HG03520 (cell line): ENCODE measurements at regions not wholly inside any gene's neighbourhood (a gene's known extent, or its start where the extent isn't known, plus 50 kb on each side); places are given as distances from the start of the nearest gene placed in this dataset.
"Not testable (repeated sequence)": the region's sequence is repeated elsewhere in the genome, so short reads cannot be mapped to it uniquely, and the experiment has no call there.

Experiments
- ATAC-seq: cut with Tn5 transposase; IDR thresholded peaks from one replicate; pipeline ENCODE4 v1.9.1; 2021; ENCODE audit warnings: mild to moderate bottlenecking, moderate library complexity; ENCODE audit not compliant: unreplicated experiment

GRCh38 chr17:33680472-33680871, 387.4 kb upstream of the ASIC2 start:
- ATAC-seq: no peak

- no peak for ATAC-seq
Observed at GRCh38 chr17:33682599-33682998, 389.5 kb upstream of the ASIC2 start.

- ATAC-seq: no peak
Observed at GRCh38 chr17:33684735-33685134, 391.6 kb upstream of the ASIC2 start.

DNA sequence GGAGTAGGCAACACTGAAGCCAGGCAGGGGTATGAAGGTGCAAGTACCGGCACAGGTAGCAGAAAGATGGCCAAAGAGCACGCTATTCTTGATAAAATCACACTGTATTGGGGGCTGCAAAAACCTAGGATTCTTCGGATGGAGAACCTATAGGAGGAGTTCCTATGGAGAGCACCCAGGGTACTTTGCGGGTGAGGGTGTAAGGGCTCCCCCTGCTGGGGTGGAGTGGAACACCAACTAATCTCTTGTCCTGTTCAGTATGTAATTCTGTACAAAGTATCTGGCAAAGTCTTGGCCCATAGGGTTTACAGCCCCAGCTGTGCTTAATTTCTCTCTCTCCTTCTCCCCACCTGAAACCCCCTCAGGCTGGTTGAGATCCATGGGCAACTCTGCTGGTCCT, 393.1 kb upstream of the ASIC2 start:
- no peak for ATAC-seq

DNA sequence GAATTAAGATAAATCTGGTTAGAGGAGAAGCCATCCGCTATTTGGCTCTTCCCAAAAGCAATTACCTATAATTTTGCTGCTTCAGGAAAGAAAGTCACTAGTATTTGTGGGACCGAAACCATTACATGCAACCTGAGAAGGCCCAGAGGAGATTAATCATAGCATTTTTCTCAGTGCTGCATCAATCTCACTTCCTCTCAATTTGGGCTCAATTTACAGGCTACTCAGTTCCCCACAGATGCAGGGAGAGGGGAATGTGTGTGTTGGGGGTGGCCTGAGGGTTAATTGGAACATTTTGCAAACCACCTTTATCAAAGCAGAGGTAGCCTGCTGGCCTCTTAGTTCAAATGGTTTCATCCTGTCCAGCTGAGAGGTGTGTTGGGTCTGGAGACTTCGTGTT, 394.7 kb upstream of the ASIC2 start:
- ATAC-seq: no peak

GRCh38 chr17:33688771-33689170, 395.7 kb upstream of the ASIC2 start:
- no peak for ATAC-seq

DNA sequence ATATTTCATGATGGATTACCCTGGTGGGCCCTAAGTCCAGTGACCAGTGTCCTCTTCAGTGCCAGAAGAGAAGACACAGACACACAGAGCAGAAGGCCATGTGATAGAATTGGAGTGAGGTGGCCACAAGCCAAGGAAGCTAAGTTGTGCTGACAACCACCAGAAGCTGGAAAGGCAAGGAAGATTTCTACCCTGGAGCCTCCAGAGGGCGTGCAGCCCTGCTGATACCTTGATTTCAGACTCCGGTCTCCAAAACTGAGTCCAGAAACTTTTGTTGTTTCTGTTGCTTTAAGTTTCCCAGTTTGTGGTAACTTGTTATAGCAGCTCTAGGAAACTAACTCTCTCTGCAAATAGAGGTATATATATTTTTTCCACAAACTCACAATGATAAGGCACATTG, 396.6 kb upstream of the ASIC2 start:
- no peak for ATAC-seq

GRCh38 chr17:33695431-33695830, 402.3 kb upstream of the ASIC2 start:
- ATAC-seq: no peak

DNA sequence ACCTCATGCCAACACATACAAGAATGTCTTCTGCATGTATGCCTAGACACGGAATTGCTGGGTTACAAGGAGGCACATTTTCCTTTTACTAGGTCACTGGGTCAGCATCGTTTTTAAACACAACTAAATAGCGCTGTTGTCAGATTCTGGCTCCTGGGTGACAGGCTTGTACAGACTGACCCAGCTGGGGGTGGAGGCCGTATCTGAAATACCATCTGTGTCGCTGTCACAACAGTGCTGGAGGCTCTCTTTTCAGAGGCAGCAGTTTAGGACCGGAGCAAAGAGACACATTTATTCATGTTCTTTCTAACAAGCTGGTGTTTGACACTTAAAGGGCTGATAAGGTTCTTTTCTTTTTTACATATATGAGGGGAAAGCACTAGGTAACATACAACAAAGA, 403.0 kb upstream of the ASIC2 start:
- ATAC-seq: no peak

GRCh38 chr17:33697557-33697956, 404.5 kb upstream of the ASIC2 start:
- ATAC-seq: no peak

- ATAC-seq: no peak
Observed at GRCh38 chr17:33701910-33702309, 408.8 kb upstream of the ASIC2 start.

DNA sequence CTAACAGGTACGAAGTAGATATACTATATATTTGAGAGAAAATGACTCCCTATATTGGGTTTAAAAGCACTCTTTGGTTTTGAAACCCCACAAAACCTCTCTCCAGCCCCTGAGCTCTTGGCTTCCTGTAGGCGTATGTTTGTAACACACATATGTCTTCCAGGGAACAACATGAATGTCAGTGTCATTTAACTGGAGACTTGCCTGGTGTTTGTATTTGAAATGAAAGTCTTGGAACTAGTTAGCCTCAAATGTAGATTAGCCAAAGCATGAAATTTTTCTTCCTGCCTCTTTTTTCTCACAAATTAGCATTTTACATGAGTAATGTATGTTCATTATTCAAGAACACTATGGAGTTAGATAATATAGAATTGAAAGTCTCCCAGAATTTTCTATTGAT, 411.8 kb upstream of the ASIC2 start:
- no peak for ATAC-seq

GRCh38 chr17:33709881-33710280, 416.8 kb upstream of the ASIC2 start:
- no peak for ATAC-seq

DNA sequence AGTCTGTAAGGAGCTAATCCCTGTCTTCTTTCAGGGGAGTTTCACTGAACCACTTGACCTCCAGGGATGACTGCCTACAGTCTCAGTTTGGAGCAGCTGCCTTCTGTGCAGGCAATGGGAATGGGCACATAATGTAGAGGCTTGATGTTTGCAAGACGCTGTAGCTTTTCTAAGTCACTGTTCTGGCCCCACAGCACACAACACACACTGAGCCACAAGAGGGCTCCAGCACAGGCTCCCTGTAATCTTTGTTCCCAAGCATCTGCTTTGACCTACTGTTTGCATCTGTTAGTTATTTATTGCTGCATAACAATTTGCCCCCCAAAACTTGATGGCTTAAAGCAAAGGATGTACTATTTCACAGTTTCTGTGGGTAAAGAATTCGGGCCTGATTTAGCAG, 419.0 kb upstream of the ASIC2 start:
- no peak for ATAC-seq

DNA sequence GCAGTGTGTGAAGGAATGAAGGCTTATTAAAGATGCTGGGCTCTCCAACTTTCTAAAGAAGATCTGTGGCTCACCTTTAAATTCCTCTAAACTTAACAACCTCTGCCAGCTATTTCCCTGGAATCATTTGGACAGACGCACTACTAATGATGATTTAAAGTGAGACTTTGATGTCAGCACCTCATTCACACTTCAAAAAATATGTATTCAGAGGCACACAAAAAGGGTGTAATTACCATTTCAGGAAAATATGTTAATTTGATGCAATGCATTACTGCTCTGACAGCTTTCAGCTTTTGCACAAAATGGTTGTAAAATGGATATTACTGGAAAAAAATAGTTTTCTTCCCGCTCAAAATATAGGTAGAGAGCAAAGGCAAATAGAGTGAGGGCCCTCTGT, 423.9 kb upstream of the ASIC2 start:
- no peak for ATAC-seq

GRCh38 chr17:33723736-33724135, 430.6 kb upstream of the ASIC2 start:
- not testable (repeated sequence) for ATAC-seq

DNA sequence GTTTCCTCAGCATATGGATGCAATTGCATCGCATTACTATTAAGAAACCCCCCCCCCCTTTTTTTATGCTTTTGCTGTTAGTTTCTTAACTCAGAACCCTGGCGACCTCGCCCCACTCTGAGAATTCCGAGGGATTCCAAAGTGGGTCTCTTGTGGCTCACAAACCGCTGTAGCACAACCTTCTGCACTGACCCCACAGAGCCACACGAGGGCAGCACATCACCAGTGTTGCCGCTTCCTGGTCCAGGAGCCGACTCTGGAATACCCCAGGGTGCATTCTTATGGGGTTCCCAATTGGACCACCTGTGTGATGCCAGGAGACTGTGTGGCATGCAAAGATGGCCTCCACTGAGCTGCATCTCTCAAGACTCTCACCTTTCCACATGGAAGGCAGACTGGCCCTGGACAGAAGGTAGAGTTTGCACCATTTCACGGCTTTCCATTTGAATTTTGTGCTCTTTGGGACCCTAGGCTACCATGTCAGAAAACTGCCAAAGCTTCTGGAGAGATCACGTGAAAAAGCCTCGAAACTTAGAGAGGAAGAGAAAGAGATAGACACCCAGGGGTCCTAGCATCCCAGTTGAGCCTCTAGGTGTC, 432.7 kb upstream of the ASIC2 start:
- ATAC-seq: no peak

GRCh38 chr17:33730131-33730530, 437.0 kb upstream of the ASIC2 start:
- no peak for ATAC-seq

- ATAC-seq: no peak
Observed at GRCh38 chr17:33732116-33732515, 439.0 kb upstream of the ASIC2 start.

GRCh38 chr17:33739714-33740113, 446.6 kb upstream of the ASIC2 start:
- no peak for ATAC-seq

DNA sequence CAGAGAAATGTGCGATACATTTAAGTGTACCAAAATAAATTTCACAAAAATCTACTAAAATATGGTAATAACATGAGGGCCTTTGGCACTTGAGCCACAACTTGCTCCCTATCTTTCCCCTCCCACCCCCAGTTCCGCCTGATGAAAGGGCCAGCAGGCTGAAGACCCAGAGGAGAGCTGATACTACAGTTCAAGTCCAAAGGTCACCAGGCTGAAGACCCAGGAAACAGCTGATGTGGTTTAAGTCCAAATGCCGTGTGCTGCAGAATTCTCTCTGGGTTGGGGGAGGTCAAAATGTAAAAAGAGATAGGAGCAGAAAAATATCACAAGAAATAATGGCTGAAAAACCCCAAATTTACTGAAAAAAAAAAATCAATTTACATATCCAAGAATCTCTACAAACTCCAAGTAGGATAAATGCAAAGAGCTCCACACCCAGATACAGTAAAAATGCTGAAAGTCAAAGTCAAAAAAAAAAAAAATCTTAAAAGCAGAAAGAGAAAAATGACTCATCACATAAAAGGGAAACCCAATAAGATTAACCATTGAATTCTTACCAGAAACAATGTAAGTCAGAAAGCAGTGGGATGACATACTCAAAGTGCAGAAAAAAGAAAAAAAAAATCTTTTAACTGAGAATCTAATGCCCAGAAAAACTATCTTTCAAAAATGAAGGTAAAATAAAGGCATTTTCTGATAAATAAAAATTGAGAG, 452.1 kb upstream of the ASIC2 start:
- no peak for ATAC-seq

DNA sequence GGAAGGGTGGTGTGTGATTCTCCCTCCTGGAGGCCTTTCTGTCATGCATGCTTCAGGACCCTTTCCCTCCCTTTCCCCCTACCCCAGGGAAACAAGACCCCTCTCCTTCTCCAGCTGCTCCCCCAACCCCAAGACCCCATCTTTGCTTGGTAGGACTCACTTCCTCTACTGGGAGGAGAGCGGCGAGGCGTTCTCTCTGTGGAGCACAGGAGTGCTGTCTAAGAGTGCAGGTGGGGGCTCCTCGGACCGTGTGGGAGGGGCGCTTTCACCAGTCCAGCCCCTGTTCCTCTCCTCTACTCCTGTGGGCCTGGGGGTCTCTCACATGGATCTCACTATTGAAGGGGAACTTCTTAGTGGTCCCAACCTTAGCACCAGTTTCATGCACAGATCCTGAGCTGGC, 456.1 kb upstream of the ASIC2 start:
- ATAC-seq: no peak
